HG03442 (cell line): ENCODE measurements at regions not wholly inside any gene's neighbourhood (a gene's known extent, or its start where the extent isn't known, plus 50 kb on each side); places are given as distances from the start of the nearest gene placed in this dataset.
"Not testable (repeated sequence)": the region's sequence is repeated elsewhere in the genome, so short reads cannot be mapped to it uniquely, and the experiment has no call there.

Experiments used
- ATAC-seq: cut with Tn5 transposase; IDR thresholded peaks from one replicate; pipeline ENCODE4 v1.9.1; 2021; ENCODE audit warnings: mild to moderate bottlenecking, moderate library complexity; ENCODE audit not compliant: unreplicated experiment

GRCh38 chr5:111836426-111836825 is 79.4 kb upstream of the NREP start:
- ATAC-seq: no peak

- ATAC-seq: no peak
Observed at GRCh38 chr5:111834926-111835599, 78.1 kb upstream of the NREP start.

DNA sequence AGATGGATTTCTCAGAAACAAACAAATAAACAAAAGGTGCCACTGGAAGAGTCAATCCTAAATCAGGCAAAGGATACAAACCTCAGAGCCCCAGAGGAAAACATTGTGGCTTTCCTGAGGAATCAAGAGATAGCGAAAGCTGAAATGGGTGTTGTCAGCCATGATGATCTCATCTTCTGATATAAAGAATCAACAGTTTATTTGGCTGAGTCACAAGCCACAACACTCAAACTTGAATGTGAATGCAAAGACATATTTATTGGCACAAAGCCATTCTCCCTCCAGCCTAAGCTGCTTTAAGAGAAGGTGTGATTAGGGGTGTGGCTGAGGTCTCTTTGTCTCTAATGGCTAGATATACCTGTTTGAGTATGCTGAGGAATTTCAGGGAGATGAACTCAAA is 73.3 kb upstream of the NREP start:
- no peak for ATAC-seq

DNA sequence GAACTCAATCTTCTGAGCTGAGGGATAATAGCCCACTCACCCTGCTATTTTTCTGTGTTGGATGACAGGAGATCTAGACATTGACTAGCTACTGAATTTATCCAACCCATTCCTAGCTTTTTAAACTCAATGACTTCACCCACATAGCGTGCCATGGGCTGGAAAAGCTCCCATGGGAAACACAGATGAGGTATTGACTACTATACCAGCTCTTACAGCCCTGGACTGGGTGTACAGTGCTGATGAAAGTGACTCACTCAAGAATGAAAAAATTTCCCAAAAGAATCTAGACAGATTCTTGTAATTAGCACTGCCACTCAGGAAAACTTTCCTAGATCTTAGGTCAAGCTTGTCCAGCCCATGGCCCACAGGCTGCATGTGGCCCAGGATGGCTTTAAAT is 72.7 kb upstream of the NREP start:
- no peak for ATAC-seq

GRCh38 chr5:111826064-111826463 is 69.1 kb upstream of the NREP start:
- no peak for ATAC-seq

DNA sequence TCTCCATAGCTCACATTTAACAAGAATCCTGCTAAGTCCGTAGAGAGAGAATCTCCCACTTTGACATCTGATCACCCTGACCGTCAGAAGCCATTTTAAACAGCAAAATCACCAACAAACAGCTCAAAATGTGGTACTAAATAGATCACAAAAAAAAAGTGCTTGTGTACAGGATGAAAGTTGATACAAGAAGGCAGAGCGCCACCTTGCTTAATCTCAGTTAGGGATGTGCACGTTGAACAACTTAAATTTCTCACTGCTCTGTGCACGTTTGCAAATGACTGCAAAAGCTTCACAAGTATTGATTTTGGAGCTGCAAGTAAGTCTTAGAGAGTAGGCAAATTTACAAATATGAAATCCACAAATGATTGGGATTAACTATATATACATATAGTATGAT is 63.1 kb upstream of the NREP start:
- ATAC-seq: no peak

DNA sequence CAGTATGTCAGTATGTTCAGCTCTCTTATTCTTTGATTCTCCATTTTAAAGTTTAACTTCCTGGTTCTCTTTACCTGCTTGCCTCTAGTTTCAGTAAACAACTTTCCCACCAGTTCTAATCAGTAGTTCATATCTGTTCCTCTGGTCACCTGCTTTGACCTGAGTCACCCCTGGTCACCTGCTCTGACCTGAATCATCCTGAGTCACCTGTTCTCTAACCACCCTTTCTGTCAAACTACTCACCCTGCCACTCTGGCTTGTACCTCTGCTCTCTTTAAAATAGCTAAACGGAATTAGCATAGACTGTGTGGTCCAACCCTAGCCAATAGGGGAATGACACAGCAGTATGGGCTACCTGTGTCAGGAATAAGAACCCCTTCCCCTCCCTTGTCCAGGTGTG is 62.0 kb upstream of the NREP start:
- ATAC-seq: not testable (repeated sequence)

GRCh38 chr5:111813537-111813936 is 56.5 kb upstream of the NREP start:
- no peak for ATAC-seq

- ATAC-seq: no peak
Observed at GRCh38 chr5:111810112-111810511, 53.1 kb upstream of the NREP start.
